GM19395 (cell line): ENCODE measurements at regions not wholly inside any gene's neighbourhood (a gene's known extent, or its start where the extent isn't known, plus 50 kb on each side); places are given as distances from the start of the nearest gene placed in this dataset.
"Not testable (repeated sequence)": the region's sequence is repeated elsewhere in the genome, so short reads cannot be mapped to it uniquely, and the experiment has no call there.

ENCODE experiments used
- ATAC-seq: cut with Tn5 transposase; IDR thresholded peaks from one replicate; pipeline ENCODE4 v1.9.1; 2021; ENCODE audit warnings: mild to moderate bottlenecking, moderate library complexity; ENCODE audit not compliant: unreplicated experiment

DNA sequence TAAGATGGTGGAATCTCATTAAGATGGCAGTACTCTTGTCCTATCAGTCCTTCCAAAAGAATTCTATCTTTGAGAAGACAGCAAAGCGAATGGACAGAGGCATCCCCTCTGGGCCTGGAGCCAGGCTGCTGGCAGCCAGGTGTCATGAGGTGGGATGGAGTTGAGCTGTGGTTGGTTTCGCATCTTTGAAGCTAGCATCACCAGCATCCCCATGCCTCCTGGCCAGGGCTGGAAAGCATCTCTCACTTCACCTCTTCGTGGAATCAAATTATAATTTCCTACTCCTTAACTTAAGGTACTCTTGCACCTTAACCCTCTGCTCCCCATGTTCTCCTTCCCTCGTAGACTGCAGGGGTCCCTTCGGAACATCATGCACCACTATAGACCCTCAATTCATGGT, 248.3 kb downstream of the GADD45G start:
- no peak for ATAC-seq

DNA sequence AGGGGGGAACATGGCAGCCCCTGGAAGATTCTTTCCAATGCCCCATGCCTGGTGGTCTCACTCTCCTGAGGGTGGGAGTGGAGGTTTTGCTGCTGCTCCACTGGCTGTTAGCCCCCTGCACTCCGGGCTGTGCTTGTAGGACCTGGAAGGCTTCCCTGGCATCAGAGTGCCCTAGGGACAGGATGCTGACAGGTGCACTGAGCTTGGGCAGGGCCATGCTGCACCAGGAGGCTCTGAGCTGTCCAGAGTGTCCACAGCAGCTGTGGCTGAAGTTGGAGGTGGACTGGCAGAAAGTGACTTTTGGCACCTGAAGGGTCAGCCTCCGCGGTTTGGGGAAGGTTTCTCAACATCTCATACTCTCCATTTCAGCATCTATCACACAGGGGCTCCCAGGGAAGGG, 249.1 kb downstream of the GADD45G start:
- no peak for ATAC-seq

GRCh38 chr9:89854715-89855475, 250.1 kb downstream of the GADD45G start:
- ATAC-seq: no peak

DNA sequence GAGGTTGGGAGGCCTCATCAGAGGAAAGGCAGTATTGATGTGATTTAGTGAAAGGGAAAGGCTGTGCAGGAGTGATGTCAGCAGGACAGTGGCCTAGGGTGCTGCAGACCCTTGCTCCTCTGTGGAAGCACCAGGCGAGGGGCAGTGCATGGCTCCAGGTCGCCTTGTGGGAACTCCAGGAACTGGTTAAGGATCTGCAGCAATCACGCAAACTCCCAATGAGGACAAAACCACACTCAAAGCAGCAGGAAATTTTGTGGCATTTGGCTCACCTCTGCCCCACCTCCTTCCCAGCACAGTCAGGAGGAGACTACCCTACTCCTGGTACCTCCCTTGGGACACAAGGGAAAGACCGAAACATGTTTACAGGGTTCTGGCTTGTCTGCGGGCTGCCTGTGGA, 251.5 kb downstream of the GADD45G start:
- ATAC-seq: not testable (repeated sequence)

- not testable (repeated sequence) for ATAC-seq
Measured at GRCh38 chr9:89856950-89857349, 252.1 kb downstream of the GADD45G start.

- not testable (repeated sequence) for ATAC-seq
Measured at GRCh38 chr9:89859842-89860241, 255.0 kb downstream of the GADD45G start.

- not testable (repeated sequence) for ATAC-seq
Measured at GRCh38 chr9:89861371-89861770, 256.6 kb downstream of the GADD45G start.

GRCh38 chr9:89862316-89862715, 257.5 kb downstream of the GADD45G start:
- no peak for ATAC-seq

GRCh38 chr9:89863141-89863540, 258.3 kb downstream of the GADD45G start:
- ATAC-seq: no peak

DNA sequence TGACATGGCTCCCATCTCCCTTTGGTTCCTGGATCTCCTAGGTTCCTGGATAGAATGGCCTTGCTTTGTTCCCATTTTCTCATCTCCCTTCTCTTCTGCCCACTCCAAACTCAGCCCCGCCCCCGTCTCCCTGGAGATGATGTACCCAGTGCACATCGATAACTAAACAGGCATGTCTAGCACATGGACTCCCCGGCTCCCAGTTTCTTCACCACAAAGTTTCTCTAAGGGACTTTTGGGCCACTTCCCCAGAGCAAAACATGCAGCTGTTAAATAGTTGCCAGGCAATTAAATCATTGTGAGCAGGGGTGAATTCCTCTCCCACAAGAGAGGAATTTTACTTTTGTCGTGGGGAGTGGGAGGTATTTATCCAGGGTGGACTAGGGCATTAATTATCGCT, 259.0 kb downstream of the GADD45G start:
- no peak for ATAC-seq

DNA sequence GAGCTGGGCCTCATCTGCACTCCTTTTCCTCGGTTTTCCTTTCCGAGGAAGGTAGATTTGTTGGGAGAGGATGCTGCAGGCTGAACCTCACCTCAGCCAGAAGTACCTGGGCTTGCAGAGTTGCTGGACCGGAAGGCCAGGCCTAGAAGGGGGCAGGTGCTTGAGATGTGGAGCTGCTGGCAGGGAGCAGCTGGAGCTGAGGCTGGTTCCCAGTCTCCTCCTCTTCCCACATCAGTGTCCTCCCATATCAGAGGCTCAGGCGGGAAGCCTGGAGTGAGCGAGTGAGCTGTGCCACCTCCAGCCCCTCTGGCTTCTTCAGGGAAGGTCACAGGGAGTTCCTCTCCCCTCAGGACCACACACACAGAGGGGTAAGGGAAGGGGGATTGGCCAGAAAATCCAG, 259.4 kb downstream of the GADD45G start:
- ATAC-seq: no peak

DNA sequence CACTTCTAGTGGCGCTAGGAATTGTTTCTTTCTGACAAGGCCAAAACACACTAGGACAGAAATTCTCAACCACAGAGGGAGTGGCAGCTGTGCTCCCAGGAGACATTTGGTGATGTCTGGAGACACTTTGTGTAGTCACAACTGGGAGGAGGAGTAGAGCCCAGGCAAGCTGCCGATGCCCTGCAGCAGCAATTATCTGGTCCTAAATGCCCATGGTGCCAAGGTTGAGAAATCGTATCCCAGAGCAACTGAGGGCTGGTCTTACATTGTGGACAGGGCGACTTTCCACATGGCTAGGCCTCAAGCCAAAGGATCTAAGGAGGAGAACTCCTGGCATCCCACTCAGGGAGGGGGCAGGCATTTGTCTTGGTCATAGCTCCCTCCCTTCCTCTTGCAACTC, 259.9 kb downstream of the GADD45G start:
- no peak for ATAC-seq

DNA sequence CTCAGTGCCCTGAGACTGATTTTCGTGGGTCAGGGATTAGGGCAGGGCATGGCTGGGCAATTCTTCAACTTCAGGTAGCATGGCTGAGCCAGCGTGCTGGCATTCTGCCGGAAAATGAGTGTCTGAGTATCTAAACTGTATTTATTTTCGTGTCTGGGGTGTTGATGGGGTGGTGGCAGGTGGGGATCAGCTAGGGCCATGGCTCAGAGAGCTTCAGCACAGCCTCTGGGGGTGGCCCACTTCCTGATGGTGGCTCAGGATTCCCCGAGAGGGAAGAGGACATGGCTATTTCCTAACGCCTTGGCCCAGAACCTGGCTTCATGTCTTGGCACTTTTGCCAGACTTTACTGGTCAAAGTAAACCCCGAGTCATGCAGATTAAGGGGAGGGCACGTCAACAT, 260.5 kb downstream of the GADD45G start:
- no peak for ATAC-seq

GRCh38 chr9:89865981-89866380, 261.2 kb downstream of the GADD45G start:
- ATAC-seq: no peak

DNA sequence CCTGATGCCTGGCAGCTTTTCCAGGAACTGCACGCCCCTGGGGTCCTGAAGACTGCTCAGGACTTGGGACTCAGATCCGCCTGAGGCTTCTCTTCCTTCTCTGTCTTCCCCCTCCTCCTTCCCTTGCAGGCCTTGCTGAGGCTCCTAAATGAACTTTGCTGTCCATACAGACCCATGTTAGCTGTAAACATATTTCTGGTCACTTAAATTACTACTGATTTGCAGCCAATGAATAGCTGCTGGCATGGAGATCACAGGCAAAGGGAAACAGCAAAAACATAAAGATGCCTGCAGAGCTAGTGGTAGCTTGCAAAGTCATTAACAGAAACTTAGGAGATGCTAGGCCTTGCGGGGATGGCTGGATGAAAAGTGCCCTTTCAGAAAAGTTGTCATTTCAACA, 261.9 kb downstream of the GADD45G start:
- no peak for ATAC-seq

- no peak for ATAC-seq
Measured at GRCh38 chr9:89868100-89868499, 263.3 kb downstream of the GADD45G start.

DNA sequence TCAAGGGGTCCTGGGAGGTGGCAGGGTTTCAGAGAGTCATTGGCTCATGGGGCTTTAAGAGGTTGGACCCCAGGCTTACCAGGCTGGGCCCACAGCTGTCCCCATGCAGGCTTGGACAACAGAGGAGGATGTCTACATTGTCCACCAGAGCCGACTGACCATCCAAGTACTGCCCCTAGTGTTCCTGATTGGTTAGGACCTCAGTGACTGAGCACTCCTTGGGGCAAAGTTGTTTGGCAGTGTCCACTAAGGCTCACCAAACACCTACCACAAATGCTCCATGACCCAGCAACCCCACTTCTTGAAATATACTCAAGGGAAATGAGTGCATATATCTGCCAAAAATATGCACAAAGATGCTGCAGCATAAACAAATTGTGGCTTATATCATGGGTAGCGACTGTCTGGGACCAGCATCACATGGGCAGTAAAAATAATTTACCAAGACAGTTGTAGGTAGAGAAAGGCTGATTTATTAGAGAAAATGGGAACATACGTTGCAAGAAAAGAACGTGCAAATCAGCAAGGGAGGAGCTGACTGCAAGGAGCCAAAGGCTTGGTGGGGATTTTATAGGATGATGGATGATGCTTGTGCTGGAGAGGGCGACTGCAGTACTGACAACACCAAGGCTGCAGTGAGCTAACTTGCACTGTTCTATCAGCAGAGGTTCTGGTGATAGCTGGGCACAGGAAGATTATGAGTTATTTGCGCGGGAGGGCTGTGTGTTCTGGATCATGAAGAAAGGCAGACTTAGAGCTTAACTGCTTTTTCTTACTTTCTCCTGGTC, 265.2 kb downstream of the GADD45G start:
- no peak for ATAC-seq

- no peak for ATAC-seq
Measured at GRCh38 chr9:89871871-89872331, 267.1 kb downstream of the GADD45G start.

DNA sequence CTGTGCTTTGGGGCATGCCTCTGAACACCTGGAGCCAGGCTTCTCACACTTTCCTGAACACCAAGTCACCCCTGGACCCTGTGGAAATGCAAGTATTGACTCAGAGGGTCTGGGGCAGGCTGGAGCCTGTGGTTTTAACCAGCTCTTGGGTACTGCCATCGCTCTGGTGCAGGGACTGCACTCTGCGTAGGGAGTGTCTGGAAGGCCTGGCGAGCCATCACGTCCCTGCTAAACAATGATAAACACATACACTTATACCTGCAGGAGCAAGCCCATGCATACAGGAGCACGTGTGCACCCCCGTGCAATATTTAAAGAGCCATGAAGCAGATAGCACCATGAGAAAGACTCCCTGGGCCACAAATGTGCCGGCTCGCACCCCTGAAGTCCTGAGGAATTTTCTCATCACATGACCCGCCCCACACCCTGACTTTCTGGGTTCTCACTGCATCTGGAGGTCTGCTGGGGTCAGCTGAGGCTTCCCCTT, 267.7 kb downstream of the GADD45G start:
- ATAC-seq: no peak

GRCh38 chr9:89872913-89873707, 268.3 kb downstream of the GADD45G start:
- no peak for ATAC-seq

- no peak for ATAC-seq
Measured at GRCh38 chr9:89873801-89874200, 269.0 kb downstream of the GADD45G start.
